ENCODE measurements at regions not wholly inside any gene's neighbourhood (a gene's known extent, or its start where the extent isn't known, plus 50 kb on each side); places are given as distances from the start of the nearest gene placed in this dataset.

DNA sequence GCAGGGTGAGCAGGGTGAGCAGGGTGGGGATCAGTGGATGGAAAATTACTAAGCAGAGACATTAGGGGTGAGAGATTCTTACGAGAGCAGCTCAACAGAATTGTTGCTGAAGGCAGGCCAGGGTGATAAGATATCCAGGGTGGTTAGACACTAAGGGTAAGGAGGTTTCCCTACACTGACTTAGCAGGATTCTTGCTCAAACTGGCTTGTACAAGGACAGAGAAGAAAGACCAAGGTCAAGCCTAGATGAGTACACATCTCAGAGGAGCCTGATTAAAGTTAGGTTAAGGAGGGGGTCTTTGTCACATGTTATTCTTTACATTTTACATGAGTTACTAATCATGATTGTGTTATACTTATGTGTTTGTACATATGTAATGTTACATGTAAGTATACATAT, 262.8 kb upstream of the FANCL start:
- TF ChIP-seq, protein P1, sequence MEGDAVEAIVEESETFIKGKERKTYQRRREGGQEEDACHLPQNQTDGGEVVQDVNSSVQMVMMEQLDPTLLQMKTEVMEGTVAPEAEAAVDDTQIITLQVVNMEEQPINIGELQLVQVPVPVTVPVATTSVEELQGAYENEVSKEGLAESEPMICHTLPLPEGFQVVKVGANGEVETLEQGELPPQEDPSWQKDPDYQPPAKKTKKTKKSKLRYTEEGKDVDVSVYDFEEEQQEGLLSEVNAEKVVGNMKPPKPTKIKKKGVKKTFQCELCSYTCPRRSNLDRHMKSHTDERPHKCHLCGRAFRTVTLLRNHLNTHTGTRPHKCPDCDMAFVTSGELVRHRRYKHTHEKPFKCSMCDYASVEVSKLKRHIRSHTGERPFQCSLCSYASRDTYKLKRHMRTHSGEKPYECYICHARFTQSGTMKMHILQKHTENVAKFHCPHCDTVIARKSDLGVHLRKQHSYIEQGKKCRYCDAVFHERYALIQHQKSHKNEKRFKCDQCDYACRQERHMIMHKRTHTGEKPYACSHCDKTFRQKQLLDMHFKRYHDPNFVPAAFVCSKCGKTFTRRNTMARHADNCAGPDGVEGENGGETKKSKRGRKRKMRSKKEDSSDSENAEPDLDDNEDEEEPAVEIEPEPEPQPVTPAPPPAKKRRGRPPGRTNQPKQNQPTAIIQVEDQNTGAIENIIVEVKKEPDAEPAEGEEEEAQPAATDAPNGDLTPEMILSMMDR (IDR thresholded peaks at IDR 0.05; ENCODE audit: insufficient read depth, low read length, poor library complexity, severe bottlenecking): no peak
- no peak for TF ChIP-seq EZH2phosphoT487 (conservative IDR thresholded peaks at IDR 0.05; ENCODE audit: low read length)
